ENCODE measurements at regions not wholly inside any gene's neighbourhood (a gene's known extent, or its start where the extent isn't known, plus 50 kb on each side); places are given as distances from the start of the nearest gene placed in this dataset.

DNA sequence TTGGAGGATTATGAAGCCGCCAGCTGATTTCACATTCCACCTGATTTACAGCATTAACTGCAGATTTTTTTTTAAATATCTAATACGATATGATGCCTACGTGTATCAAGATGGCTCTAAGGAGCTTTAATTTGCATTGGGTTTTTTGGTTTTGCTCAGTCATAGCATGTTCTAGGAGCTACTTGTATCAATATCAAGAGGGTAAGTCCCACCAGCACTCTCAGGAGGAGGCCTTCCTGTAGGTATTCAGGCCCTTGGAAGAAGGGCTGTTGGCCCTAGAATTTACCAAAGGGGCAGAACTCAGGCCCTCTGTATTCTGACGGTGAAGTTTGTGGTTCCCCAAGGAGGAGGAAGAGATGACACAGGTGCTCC lies 97.2 kb upstream of the IPO5 start:
- no peak for TF ChIP-seq CTCF (IDR thresholded peaks at IDR 0.05)
- TF ChIP-seq POLR2A (IDR thresholded peaks at IDR 0.05): no peak

Measured in esophagus squamous epithelium (tissue), 4 donors.